Ecto neural progenitor cell (in vitro differentiated cells): ENCODE measurements at regions not wholly inside any gene's neighbourhood (a gene's known extent, or its start where the extent isn't known, plus 50 kb on each side); places are given as distances from the start of the nearest gene placed in this dataset.
"Not testable (repeated sequence)": the region's sequence is repeated elsewhere in the genome, so short reads cannot be mapped to it uniquely, and the experiment has no call there.

Source experiments
- DNase-seq: peaks from one replicate; pipeline ENCODE4 v3.0.0-alpha.2; 2018; ENCODE audit warnings: low spot score

DNA sequence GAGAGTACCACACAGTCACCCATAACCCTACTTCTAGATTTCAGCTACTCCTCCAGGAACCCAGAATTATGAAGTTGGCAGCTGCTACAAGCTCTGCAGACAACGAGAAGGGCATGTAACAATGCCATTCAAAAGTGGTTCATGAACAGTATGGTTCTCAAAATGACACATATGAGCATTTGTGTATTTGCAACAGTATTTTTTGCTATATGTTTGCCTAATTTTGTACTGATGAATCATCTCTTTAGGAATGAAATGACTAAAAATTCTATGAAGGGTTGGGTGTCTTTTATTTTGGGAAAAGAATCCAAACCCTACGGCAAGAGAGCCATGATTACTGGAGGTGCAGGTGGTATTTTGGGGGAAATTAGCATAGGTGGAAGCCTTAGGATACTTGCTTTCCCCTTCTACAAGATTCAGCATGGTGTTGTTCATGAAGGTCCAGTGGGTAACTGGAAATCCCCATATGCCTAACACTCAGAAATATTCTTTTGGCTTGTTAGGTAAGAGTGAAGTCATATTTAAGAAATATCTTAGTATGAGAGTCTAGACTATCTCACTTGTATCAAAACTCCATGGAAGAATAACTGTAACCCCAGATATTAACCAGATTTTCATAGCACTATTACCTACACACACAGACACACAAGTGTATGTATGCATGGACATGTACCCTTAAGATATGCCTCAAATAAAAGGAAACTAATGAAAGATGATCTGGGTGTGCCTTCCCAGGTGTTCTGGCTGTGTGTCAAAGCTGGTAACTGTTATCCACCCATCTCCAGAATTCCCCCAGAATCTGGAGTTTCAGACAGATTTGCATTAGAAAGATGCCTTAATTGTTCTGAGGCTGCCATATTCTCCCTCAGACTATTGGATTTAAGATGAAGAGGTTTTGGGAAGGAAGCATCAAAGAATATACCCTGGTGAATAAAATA is 688.2 kb upstream of the SOX9 start:
- DNase-seq = no peak

DNA sequence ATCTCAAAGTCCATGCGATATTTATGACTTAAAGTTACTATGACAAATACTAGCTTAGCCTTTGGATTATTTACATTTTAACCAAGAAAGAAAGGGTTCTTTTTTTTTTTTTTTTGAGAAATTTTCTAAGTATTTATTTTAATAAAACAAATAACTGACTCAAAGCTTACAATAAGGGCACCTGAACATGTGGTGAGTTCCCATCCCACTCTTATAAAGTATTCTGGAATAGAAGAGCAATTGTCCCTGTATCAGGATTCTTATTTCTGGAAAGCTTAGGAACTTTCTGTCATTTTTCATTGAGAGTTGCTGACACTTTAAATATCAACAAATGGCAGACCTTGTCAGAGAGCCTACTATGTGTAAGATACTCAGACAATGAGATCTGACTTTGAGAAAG is 686.1 kb upstream of the SOX9 start:
- DNase-seq = no peak

DNA sequence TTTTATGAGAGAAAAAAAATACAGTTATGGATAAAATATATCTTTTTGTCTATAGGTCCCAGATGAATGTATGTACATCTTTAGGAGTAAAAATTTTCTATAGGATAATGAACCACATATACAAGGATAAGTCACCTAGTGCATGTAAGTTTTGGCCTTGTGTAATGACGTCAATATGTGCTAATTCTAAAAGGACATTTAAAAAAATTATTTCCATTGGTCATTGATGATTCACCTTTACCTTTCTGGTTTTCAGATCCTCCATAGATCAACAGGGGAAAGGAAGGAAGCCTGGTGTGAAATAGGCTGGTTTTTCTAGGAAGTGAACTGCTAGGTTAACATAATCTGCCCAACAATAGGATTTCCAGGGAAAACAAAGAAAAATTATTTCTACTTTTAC is 684.3 kb upstream of the SOX9 start:
- no peak for DNase-seq

DNA sequence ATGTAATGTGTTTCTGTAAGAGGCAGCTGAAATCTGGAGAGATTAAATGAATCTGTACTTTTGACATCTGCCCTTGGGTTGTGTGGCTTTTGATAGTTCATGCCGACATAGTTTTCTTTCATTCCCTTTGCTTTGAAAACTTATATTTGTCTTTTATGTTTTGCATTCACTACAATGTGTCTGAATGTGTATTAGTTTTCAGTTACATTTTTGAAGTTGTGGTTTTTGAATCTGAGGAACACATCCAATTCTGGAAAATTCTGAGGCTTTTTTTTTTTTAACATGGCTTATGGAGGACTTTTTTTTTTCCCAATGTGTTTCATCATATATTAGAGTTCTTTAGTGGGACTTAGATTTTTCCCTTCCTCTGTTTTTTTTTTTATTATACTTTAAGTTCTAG is 683.7 kb upstream of the SOX9 start:
- no peak for DNase-seq

DNA sequence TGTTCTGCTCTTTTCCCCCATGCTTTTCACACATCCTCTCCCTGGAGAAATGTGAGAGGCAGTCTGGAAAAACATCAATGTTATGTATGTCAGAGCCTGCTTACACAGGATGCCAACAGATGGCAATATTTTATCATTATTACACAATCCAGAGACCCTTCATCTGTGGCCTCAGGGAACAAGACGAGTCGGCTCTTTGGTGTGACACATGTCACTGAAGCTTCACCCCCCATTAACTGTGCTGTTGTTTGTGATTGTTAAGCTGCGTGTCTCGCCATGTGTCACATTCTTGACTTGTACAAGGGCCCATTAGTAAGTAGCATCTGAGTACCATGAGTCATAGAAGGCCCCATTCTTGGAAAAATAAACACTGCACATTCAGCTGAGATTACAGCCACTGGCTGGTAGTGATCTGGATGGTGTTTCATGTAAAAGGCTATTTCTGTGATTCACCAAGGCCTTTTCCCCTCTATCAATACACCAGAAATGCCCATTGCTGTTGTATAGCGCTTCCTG is 682.1 kb upstream of the SOX9 start:
- DNase-seq = no peak

DNA sequence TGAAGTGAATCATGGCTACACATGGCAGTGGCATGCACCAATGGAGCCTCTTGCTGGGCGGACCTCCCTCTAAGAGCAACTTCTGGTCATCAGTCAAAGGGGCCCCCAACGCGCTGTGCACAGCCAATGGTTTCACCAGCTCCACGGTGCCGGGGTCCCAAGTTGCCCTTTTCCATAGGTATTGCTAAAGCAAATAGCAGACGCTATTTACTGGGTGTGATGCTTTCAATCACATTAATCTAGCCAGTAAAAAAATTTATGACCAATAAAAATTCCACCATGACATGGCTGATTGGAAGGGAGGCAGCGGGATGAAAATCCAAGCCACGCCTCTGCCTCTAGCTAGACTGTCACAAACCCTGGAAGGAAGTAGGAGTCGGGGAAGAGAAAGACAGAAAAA is 680.3 kb upstream of the SOX9 start:
- no peak for DNase-seq

DNA sequence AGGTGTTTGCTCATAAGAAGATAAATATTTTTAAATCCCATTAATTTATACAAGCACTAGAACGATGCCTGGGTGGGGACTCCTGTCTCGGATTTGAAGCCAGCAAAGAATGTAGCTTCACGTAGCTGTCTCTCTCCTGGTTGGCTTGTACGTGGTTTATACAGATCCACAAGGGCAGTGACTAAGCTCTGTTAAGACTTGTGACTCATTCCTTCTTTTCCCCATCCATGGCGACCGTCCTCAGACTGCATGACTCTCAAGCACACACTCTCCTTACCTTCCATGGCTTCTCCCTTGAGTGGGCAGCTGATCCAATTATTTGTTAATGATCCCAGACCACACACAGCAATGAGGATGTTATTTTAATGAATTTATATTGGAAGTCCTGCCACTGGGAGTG is 679.7 kb upstream of the SOX9 start:
- DNase-seq = no peak

DNA sequence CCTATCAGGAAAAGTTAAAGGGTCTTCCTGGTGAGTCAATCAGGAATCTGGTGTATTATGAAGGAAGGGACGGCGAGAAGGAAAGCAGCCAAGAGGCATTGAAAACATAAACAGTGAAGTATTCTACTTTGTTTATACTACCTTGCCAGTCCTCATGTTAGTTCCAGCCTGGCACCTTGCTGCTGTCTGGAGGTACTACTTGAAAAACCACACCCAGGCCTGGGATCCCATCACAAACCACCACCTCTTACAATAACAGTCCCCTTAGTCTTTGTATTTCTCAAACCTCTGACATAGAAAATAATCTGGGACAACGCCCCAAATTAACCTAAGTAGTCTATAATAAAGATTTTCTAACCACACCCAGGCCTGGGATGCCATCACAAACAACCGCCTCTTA is 676.7 kb upstream of the SOX9 start:
- no peak for DNase-seq

DNA sequence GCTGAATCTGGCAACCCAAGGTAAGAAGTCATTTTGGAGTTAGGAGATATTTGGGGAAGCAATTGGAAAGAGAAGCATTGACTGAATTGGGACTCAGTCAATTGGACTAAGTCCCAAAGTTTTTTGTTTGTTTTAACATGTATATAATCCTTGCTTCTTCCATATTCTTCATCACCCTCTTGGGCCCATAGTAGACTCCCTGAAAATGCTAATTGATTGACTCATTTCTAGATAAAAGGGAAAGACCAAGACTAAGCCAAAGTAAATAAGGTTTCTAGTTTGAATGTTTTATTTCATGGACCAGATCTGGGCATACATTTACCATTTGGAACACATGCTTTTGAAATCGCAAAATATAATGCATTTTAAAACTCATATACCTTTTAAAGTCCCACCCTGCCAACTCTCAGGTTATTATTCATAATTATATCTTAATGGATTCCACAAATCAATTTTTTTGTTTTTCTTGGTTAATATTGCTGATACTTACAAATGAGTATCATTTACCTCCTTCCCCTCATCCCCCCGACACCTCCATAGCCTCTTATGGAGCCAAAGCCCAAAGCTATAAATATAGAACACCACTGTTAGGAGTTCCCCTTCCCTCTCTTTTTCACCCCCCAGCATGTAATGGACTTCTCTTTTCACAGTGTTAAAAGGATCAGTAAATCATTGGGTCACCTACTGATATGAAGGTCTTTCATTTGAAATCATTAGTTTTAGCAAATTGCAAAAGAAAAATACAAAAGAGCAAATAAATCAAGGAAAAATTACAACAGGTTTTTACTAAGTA is 674.0 kb upstream of the SOX9 start:
- DNase-seq = no peak

DNA sequence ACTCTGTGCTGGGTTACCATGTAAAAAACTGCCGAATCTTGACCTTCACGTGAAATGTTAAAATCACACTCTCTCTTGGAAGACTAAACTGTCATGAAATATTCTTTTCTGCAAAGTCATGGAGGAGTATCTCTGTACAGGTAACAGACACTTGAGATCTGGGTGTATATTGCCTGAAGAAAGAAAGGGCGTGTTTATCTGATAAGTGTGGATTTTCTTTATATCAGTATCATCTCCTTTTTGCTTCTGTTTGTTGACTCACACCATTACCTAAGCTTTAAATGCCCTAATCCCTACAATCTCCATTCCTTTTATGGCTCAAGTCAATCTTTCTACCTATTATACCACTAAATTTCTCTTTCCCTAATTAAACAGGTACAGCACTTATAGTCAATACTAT is 673.2 kb upstream of the SOX9 start:
- DNase-seq = no peak

DNA sequence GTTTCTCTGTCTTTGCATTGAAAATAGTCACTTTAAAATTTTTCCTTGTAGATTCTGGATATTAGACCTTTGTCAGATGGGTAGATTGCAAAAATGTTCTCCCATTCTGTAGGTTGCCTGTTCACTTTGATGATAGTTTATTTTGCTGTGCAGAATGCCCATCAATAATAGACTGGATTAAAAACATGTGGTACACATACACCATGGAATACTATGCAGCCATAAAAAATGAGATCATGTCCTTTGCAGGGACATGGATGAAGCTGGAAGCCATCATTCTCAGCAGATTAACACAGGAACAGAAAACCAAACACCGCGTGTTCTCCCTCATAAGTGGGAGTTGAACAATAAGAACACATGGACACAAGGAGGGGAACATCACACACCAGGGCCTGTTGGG is 670.2 kb upstream of the SOX9 start:
- not testable (repeated sequence) for DNase-seq

DNA sequence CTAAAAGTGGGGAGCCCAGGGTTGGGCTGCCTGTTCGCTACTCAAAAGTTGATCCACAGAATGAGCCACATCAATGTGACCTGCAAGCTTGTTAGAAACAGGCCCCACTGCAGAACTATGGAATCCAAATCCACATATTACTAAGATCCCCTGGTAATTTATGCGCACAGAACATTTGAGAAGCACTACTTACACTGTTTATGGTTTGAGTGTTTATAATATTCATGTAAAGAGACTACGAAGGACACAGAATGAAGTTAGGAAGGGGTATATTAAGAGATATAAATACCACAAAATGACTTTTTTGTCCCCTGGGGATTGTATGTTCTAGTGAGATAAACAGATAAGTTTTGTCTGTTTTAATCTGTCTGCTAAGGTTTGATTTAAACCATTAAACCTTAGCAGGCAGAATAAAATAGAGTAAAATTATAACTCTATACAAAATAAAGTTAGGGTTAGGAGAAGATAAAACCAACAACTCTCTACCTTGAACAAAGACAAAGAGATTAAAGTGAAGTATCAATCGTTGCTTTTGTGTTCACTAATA is 666.9 kb upstream of the SOX9 start:
- no peak for DNase-seq

DNA sequence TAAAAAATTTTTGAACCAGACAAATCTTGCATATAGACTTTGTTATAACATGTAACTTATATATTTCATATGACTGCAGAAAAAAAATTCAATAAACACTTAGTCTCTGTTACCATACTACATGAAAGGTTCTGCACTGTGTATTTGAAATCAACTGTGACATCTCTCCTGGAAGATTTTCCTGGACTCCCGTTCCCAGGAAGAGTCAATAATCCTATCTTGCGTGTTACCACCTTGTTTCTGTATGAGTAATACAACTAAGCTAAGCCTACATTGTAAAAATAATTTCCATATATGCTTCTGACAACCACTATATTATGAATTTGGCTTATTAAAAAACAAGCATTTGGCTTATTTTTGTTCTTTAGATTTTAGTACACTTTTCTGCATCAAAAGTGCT is 665.6 kb upstream of the SOX9 start:
- no peak for DNase-seq

DNA sequence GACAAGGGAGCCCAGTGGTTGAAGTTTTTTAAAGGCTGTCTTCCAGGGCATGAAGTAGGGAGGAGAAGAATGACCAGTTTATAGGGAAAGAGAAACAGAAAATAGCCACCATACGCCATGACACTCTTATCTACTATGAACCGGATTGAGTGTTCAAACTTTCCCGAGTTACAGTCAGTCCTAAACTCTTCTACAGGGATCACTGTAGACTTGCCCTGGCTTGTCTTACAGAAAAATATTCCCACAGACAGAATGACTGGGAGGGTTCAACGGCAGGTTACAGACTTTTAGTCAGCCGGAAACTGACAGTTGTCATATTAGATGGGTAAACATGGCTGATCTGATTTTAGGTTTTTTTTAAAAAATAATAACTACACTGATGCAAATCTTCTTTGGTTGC is 662.5 kb upstream of the SOX9 start:
- no peak for DNase-seq

DNA sequence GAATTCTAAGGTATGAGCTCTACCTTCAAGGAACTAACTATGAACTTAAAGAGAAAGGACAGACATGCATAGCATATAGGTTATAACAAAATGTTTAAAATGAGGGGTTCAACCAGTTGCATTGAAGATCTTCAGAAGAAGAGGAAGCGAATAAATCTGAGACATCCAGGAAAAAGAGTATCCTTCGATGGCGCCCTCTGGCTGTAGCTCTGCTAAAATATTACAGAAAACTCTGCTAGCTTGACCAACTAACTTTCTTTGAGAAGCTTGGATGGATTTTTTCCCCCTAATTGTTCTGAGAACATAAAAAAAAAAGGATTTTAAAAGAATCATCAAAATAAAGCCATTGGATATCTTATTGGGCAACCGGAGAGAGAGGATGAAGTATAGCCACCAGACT is 659.9 kb upstream of the SOX9 start:
- no peak for DNase-seq

DNA sequence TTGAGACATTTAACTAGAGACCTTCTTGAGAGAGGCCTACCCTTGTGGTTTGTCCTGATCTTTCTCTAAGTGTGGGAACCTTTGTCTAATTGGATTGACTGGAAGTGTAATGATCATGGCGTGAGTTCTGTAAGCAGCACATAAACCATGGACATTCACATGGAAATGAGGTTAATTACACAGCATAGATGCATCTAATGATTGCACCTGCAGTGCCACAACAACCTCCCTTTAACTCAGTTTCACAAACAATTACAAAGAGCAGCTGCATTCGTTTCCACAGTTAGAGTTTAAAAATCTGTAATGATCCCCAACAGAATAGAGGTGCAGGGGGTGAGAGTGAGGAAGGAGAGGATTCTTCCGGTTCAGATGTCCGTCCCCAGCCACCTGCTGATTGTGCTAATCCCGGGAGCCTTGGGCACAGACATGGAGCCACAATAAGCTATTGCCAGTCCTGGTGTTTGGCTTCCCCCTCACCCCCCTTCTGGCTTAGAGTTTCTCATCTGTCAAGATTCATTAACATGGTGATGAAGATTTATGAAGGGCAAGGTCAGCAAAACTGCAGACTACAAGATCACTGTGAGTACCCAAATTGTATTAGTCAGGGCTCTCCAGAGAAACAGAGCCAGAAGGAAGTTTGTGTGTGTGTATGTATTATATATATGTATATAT is 659.2 kb upstream of the SOX9 start:
- DNase-seq = no peak

DNA sequence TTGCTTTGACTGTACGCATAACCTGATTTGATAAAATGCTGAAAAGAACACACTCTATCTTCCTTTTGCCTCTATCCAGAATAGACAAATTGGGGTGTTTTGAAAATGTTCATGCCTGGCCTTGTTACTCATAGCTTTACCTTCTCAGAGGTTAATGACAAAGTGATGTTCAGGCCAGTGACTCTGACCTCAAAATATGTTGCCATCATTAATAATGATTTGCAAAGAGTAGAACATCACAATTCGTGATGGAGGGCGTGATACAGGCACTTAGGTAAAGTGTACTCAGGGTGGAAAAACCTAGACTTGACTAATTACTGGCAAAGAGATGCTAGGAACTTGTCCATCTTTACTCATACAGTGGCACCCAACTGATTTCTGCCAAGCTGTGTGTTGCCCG is 656.6 kb upstream of the SOX9 start:
- no peak for DNase-seq

DNA sequence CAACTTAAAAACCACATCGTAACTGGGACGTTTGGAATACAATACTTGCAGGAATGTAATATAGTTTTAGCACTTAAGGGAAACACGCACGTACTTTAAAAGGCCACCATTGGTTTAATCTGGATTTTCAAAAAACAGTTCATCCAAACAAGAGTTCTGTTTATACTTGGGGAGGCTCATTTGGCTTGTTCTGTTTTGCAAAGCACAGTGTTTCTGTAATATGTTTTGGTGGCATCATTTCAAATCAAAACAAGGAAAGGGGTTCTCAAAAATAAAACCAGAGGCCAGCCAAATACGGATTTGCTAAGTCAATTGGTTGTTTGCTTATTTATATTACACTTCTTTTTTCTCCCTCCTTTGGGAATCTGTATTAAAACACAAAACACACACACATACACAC is 656.1 kb upstream of the SOX9 start:
- DNase-seq = no peak

DNA sequence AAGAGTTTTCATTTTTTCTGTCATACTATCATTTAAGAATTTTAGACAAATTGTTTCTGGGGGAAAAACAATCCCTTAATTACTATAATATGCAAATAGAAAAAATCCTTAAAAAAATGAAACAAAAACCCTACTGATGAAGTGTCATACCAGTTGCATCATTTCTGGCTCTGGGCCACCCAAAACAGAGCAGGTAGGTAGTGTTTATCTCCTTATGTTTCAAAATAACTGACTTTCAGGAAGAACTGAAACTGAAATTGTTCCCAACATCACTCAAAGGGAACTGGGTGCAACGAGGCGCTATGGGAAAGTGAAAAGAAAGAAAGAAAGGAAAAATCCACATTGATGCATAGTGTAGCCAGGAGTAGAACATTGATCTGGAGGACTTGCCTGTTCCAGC is 653.1 kb upstream of the SOX9 start:
- DNase-seq = no peak

DNA sequence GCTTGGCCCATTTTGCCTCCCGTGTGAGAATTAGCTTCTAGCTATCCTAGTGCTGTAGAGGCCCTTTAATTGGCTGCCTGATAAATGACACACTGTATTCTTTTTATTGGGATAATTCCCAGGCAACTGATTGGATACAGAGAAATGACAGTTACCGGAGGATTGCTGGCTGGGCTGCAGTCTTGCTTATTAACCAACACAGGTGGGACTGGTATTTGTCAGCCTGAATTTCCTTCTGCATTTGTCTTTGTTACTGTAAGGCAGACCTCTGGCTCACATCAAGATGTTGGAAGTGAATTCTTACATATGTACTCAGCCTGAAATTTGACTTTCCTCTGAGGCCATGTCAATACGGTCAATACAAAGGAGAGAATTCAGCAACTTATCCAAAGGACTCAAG is 650.8 kb upstream of the SOX9 start:
- no peak for DNase-seq

DNA sequence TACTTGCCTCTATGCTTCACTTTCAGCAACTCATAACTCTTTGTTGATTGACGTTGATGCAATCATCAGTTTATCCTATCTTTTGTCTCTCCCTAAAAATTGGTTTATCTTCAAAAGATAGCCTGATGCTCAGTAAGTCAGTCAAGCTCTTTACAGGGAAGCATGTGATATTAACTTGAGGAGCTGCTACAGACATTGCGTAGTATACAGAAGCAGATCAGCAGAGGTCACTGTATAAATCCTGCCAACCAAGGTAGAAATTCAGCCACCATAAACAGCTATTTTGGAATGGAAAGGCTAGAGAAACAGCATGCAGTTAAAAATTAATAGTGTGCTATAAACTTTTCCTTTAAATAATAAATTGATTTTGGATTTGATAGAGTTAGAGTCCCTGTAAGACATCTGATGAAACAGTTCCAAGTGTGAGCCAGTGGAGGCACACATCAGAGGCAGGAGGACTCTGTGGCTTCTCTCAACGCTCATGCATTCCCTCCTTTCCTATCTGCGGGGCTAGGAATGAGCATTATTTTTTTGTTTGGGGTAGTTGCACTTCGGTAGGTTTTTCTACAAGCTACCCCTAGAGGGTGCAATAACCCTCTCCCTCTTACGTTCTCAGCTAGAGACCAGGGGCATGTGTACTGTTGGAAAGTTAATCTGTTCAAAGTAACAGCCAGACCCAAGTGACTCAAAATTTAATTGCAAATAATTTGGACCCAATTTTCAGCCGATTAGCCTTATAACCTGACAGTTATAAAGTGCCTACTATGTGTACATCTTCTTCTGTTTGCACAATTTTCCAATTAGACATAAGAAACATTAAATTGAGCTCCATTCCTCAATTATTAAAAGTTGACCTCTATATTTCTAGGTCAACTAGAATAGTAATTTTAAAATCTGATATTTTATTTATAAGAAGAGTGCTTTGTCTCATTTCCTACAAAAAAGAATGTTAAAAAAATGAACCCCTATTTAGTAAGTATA is 647.7 kb upstream of the SOX9 start:
- DNase-seq = peak; percentile 51
